Activated B cell treated with CpG ODN at 0.5 μM for 24 hours (primary cell): ENCODE measurements at regions not wholly inside any gene's neighbourhood (a gene's known extent, or its start where the extent isn't known, plus 50 kb on each side); places are given as distances from the start of the nearest gene placed in this dataset.
A peak's percentile ranks its signal among the peaks of the same experiment; 100 is the strongest.

ENCODE experiments used
- ATAC-seq: fragments of 200-7000 bp; cut with Tn5 transposase; one replicate; pipeline ENCODE4 v1.10.0; 2021; ENCODE audit warnings: low read depth, mild to moderate bottlenecking, moderate library complexity
- CTCF ChIA-PET: fragments of 350-600 bp; sonication (Branson Sonifier 250); formaldehyde crosslinking; loops from one replicate; lab custom pipeline; 2021; ENCODE audit warnings: antibody characterized with exemption; lab: Charles Lee
- POLR2A ChIA-PET: fragments of 350-600 bp; sonication (Branson Sonifier 250); formaldehyde crosslinking; loops from one replicate; lab custom pipeline; 2021; ENCODE audit warnings: antibody characterized with exemption; lab: Charles Lee
- DNase-seq: peaks from one replicate; pipeline ENCODE4 v3.0.0; 2022
- H3K27ac Mint-ChIP-seq: one replicate; pipeline ENCODE4 v1.8.0; 2020; ENCODE audit warnings: mixed read lengths
- H3K27me3 Mint-ChIP-seq: one replicate; pipeline ENCODE4 v1.8.0; 2021; ENCODE audit warnings: mixed read lengths
- H3K36me3 Mint-ChIP-seq: one replicate; pipeline ENCODE4 v1.8.0; 2021; ENCODE audit warnings: low read depth, mixed read lengths
- H3K4me1 Mint-ChIP-seq: one replicate; pipeline ENCODE4 v1.8.0; 2021; ENCODE audit warnings: mixed read lengths
- H3K4me3 Mint-ChIP-seq: one replicate; pipeline ENCODE4 v1.8.0; 2020; ENCODE audit warnings: mild to moderate bottlenecking, mixed read lengths
- H3K9me3 Mint-ChIP-seq: one replicate; pipeline ENCODE4 v1.8.0; 2020; ENCODE audit warnings: mixed read lengths
- intact Hi-C: fragments of 100-400 bp; cut with micrococcal nuclease; formaldehyde crosslinking; loops from one replicate; pipeline ENCODE4 v1.15.1; 2024
- TF ChIP-seq, protein P1 (sequence below): fragments of 200-600 bp; IDR thresholded peaks from one replicate; pipeline ENCODE4 v1.8.0; 2022; ENCODE audit warnings: antibody characterized with exemption, mild to moderate bottlenecking

DNA sequence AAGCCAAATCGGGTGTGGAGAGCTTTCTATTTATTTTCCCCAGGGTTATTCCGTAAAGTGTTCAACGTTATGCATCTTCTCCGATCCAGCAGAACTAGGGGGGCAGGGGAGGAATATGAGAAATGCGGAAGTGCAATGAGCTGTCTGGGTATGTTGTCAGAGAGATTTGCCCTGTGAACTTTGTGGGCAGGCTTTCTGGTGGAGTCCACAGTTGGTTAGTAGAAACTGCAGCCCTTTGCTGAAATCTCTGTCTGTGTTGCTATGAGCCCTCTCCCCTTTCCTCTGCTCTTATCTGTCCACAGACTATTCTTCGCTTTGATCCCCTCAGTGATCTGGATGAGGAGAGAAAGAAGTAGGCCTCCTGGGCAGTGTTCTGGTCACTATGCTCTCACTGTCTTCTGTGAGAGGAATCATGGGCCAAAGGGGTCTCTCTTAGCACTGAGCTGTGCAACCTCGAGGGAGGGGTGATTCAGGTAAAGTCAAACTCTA lies 158.9 kb upstream of the FUT9 start:
- Mint-ChIP-seq H3K27ac (peak overlapping the region; percentile 13), H3K4me1 (no peaks in the 10 kb centered on the region), H3K36me3 (no peaks in the 10 kb centered on the region), H3K9me3 (peaks cover 3% of the 10 kb centered on the region), H3K4me3 (no peak overlapping the region), H3K27me3 (no peaks in the 10 kb centered on the region)
- DNase-seq (no peak), ATAC-seq (no peak)
- TF ChIP-seq, protein P1, sequence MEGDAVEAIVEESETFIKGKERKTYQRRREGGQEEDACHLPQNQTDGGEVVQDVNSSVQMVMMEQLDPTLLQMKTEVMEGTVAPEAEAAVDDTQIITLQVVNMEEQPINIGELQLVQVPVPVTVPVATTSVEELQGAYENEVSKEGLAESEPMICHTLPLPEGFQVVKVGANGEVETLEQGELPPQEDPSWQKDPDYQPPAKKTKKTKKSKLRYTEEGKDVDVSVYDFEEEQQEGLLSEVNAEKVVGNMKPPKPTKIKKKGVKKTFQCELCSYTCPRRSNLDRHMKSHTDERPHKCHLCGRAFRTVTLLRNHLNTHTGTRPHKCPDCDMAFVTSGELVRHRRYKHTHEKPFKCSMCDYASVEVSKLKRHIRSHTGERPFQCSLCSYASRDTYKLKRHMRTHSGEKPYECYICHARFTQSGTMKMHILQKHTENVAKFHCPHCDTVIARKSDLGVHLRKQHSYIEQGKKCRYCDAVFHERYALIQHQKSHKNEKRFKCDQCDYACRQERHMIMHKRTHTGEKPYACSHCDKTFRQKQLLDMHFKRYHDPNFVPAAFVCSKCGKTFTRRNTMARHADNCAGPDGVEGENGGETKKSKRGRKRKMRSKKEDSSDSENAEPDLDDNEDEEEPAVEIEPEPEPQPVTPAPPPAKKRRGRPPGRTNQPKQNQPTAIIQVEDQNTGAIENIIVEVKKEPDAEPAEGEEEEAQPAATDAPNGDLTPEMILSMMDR = no peak
- ChIA-PET CTCF (no interaction called here), POLR2A (no interaction called here)
- intact Hi-C loops = no loop called here

DNA sequence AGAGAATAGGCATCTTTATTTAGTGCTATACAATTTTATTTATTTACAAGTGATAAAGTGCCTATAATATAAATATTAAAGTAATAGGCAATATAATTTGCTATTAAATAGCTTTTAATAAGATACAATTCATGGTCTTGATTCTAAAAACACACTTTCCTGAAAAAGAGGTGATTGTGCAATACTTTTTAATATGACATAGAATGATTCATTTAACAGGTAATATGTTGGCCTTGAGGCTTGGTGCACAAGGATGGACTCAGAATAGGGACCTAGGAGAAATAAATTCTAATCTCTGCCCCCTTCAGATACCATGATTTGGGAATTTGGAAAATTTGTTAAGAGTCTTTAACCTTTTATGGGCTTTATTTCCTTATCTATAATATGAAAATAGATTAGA lies 149.9 kb upstream of the FUT9 start:
- H3K4me1 Mint-ChIP-seq = no peaks in the 10 kb centered on the region
- POLR2A ChIA-PET = no interaction called here

DNA sequence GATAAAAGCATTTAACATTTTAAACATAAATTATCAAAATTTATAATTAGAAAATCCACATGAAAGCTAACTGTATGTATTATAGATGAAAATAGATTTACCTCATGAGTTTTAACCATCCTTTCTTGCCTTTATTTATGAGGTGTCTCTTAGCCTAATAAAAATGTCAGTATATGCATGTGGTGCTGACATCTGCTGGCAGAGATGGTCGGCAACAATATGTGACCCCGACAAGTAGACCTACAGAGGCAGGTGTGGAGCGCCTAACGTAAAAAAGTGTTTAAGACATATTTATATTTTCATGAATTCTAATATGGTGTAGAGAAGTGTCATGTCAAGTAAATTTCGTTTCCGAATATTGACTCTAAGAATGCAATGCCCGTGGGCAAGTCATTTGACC lies 149.0 kb upstream of the FUT9 start:
- CTCF ChIA-PET = no interaction called here

More for the DNA sequence above, 149.9 kb upstream of the FUT9 start:
- DNase-seq = no peak
- H3K27me3 Mint-ChIP-seq = no peaks in the 10 kb centered on the region
- H3K36me3 Mint-ChIP-seq = no peaks in the 10 kb centered on the region
- H3K4me3 Mint-ChIP-seq = no peak overlapping the region
- TF ChIP-seq, protein P1 = no peak
- CTCF ChIA-PET = no interaction called here
- intact Hi-C loops = loop anchor here (1.0 kb wide), 1 partner anchor 435 kb away; no protein-coding TSS in a partner anchor
- H3K27ac Mint-ChIP-seq = no peak overlapping the region
- no peak for ATAC-seq
- H3K9me3 Mint-ChIP-seq = no peaks in the 10 kb centered on the region

DNA sequence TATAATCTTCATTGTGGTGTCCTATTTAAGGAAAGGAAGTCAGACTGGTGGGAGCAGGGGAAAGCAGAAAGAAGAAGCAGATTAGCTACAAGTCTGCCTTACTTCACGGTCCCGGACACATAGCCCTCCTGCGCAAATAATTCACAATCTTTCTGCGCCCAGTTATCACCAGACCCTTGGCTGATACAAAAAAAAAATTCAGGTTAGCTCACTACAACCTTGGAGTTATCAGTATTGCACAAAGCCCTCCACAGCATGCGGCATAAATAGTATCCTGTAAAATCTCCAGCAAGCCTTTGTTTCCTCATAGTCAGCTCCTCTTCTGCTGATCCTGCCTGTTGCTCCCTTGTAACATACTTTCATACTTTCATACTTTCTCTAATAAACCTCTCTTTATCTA lies 148.6 kb upstream of the FUT9 start:
- ATAC-seq = no peak
- H3K4me1 Mint-ChIP-seq = no peaks in the 10 kb centered on the region
- ChIA-PET POLR2A (no interaction called here), CTCF (no interaction called here)
- H3K36me3 Mint-ChIP-seq = no peaks in the 10 kb centered on the region
- no peak overlapping the region for H3K27ac Mint-ChIP-seq
- no peaks in the 10 kb centered on the region for H3K27me3 Mint-ChIP-seq
- intact Hi-C loops = no loop called here
- no peak overlapping the region for H3K4me3 Mint-ChIP-seq
- H3K9me3 Mint-ChIP-seq = no peaks in the 10 kb centered on the region
- DNase-seq = no peak
- TF ChIP-seq, protein P1 = no peak

More for the DNA sequence above, 149.0 kb upstream of the FUT9 start:
- TF ChIP-seq, protein P1 = no peak
- H3K4me3 Mint-ChIP-seq = no peak overlapping the region
- H3K27ac Mint-ChIP-seq = no peak overlapping the region
- H3K27me3 Mint-ChIP-seq = no peaks in the 10 kb centered on the region
- POLR2A ChIA-PET = no interaction called here
- ATAC-seq (no peak), DNase-seq (no peak)
- no peaks in the 10 kb centered on the region for H3K36me3 Mint-ChIP-seq
- H3K4me1 Mint-ChIP-seq = no peaks in the 10 kb centered on the region
- intact Hi-C loops = loop anchor here (1.0 kb wide), 1 partner anchor 435 kb away; no protein-coding TSS in a partner anchor
- no peaks in the 10 kb centered on the region for H3K9me3 Mint-ChIP-seq

DNA sequence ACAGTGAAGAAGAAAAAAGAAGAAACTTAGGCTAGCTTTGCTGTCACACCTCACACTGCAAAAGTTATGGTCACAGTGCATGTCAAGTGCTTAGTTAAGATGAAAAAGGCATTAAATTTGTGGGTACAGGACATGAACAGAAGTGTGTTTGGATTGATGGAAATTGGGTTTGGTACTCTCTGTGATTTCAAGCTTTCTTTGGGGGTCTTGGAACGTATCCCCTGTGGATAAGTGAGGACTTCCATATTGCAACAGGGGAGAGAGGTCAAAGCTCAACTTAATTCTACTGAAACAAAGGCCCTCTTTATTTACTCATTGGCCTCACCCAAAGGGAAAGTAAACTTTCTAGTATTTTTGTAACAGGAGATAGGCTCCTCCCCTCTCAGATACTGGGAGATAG lies 138.3 kb upstream of the FUT9 start:
- no peak for ATAC-seq
- H3K27ac Mint-ChIP-seq = no peak overlapping the region

More for the DNA sequence above, 138.3 kb upstream of the FUT9 start:
- Mint-ChIP-seq H3K27me3 (no peaks in the 10 kb centered on the region), H3K36me3 (no peaks in the 10 kb centered on the region), H3K9me3 (peaks cover 3% of the 10 kb centered on the region), H3K4me3 (no peak overlapping the region), H3K4me1 (no peaks in the 10 kb centered on the region)
- DNase-seq = no peak
- TF ChIP-seq, protein P1 = no peak
- ChIA-PET CTCF (no interaction called here), POLR2A (no interaction called here)
- intact Hi-C loops = no loop called here
